Upper lobe of left lung (tissue), 4 donors: ENCODE measurements at regions not wholly inside any gene's neighbourhood (a gene's known extent, or its start where the extent isn't known, plus 50 kb on each side); places are given as distances from the start of the nearest gene placed in this dataset.
"Not testable (repeated sequence)": the region's sequence is repeated elsewhere in the genome, so short reads cannot be mapped to it uniquely, and the experiment has no call there.

ENCODE experiments used
- CTCF ChIP-seq, 6 experiments: fragments of 450-650 bp in 4 of 6; fragments of 200-600 bp in 2 of 6; sonication (generic) in 2 of 6; IDR thresholded peaks; one replicate each; pipeline ENCODE4 v1.5.1; 2016 to 2019; ENCODE audit warnings: antibody characterized with exemption in 6 of 6
- EP300 ChIP-seq, 4 donors: sonication (generic); formaldehyde crosslinking; IDR thresholded peaks; one replicate each; pipeline ENCODE4 v1.5.1; 2017; ENCODE audit warnings: antibody characterized with exemption in 4 of 4, control low read depth in 2 of 4
- POLR2A ChIP-seq, 4 donors: fragments of 450-650 bp; IDR thresholded peaks; one replicate each; pipeline ENCODE4 v1.5.1; 2016 to 2017; ENCODE audit warnings: antibody characterized with exemption in 4 of 4, mild to moderate bottlenecking in 2 of 4

DNA sequence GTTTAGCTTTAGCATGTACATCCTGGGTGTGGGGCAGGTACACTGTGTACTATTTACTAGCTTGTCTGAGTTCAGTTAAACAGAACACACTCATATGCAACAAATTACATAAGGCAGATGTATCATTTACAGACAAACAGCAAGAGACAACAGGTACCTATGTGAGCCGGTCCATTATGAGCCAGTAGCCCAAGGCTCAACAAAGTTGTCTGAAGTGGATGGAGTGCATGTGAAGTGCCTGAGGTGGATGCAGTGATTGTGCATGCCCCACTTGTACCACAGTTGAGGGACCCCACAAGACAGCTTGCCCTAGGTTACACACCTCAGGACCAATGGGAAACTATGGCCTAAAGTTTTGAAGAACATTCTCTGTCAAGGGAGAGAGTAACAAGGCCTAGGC lies 677.3 kb upstream of the TPTE start:
- TF ChIP-seq POLR2A, CTCF, EP300 (IDR thresholded peaks at IDR 0.05): not testable (repeated sequence)
